Peyer's patch (tissue), 4 donors: ENCODE measurements at regions not wholly inside any gene's neighbourhood (a gene's known extent, or its start where the extent isn't known, plus 50 kb on each side); places are given as distances from the start of the nearest gene placed in this dataset.

Experiments
- CTCF ChIP-seq, 6 experiments: fragments of 450-650 bp in 4 of 6; fragments of 200-600 bp in 2 of 6; sonication (generic) in 1 of 6; IDR thresholded peaks; one replicate each; pipeline ENCODE4 v1.5.1; 2017 to 2019; ENCODE audit warnings: antibody characterized with exemption in 6 of 6, mild to moderate bottlenecking in 3 of 6, moderate library complexity in 1 of 6
- POLR2A ChIP-seq, 2 donors: fragments of 450-650 bp; IDR thresholded peaks; one replicate each; pipeline ENCODE4 v1.5.1; 2017; ENCODE audit warnings: antibody characterized with exemption in 2 of 2, mild to moderate bottlenecking in 2 of 2, moderate library complexity in 2 of 2

- TF ChIP-seq POLR2A (IDR thresholded peaks at IDR 0.05), result no peak
- TF ChIP-seq CTCF (IDR thresholded peaks at IDR 0.05), result no peak
Measured at GRCh38 chr7:52504561-52504960, 530.9 kb upstream of the POM121L12 start.
